ENCODE measurements at regions not wholly inside any gene's neighbourhood (a gene's known extent, or its start where the extent isn't known, plus 50 kb on each side); places are given as distances from the start of the nearest gene placed in this dataset.

DNA sequence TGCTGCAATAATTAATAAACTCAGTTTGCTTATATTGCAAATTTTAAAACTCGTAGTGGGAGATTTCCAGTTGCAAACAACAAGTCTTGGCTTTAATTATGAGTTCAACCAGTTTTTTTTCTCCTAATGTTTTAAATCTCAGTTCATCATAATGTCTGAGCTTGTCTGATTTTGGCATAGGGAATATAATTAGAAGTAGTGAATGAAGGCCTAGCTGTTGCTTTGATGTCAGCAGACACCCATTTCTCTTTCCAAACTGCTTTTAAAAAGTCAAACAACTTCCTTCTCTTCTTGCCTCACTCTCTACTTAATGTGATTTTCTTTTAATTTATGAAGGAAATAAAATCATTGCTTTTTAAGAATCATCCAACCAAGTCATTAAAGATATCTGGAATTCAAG, 1462.1 kb downstream of the DPP10 start:
- DNase-seq (ENCODE audit: extremely low read depth, low read depth), result no peak
- TF ChIP-seq, protein P1, sequence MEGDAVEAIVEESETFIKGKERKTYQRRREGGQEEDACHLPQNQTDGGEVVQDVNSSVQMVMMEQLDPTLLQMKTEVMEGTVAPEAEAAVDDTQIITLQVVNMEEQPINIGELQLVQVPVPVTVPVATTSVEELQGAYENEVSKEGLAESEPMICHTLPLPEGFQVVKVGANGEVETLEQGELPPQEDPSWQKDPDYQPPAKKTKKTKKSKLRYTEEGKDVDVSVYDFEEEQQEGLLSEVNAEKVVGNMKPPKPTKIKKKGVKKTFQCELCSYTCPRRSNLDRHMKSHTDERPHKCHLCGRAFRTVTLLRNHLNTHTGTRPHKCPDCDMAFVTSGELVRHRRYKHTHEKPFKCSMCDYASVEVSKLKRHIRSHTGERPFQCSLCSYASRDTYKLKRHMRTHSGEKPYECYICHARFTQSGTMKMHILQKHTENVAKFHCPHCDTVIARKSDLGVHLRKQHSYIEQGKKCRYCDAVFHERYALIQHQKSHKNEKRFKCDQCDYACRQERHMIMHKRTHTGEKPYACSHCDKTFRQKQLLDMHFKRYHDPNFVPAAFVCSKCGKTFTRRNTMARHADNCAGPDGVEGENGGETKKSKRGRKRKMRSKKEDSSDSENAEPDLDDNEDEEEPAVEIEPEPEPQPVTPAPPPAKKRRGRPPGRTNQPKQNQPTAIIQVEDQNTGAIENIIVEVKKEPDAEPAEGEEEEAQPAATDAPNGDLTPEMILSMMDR (IDR thresholded peaks at IDR 0.05; ENCODE audit: low read depth, low read length, missing control alignments), result no peak
- no peak overlapping the region for H3K4me3 ChIP-seq (replicated peaks; ENCODE audit: low read depth, low read length)

DNA sequence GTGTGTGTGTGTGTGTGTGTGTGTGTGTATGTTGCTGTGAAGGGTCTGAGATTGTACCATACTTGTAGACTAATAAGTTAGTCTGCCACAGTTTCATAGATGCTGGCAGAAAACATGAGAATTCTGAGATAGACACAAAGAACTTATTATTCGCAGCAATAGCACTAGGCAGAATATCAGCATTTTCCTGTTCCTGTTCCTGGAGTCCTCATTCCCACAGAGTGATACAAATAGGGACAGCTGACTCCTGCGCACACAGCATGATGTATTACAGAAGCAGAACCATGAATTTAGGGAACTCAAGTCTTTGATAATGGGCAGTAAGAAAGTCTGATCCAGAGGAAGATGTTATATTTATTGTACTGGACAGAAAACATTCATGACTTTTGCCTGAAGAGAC, 1466.3 kb downstream of the DPP10 start:
- DNase-seq (ENCODE audit: extremely low read depth, low read depth), result no peak
- H3K4me3 ChIP-seq (replicated peaks; ENCODE audit: low read depth, low read length), result no peak overlapping the region
- TF ChIP-seq, protein P1 (IDR thresholded peaks at IDR 0.05; ENCODE audit: low read depth, low read length, missing control alignments), result no peak

DNA sequence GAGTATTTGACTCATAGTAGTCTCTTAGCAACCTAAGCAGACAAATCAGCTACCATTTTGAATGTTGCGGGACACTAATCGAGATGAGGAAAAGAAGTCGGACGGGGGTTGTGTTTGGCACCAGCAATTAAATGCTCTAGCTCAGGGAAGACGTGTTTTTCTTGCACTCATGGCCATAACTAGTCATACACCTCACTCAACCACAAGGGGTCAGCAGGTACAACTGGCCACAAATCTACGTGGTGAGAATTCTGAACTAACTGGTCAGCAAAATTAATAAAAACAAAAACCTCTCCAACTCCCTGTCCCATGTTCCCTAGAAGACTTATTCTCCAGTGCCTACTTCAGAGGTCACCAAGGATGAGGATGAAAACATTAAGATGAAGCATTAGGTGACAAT, 1467.8 kb downstream of the DPP10 start:
- TF ChIP-seq, protein P1 (IDR thresholded peaks at IDR 0.05; ENCODE audit: low read depth, low read length, missing control alignments), result no peak
- no peak for DNase-seq (ENCODE audit: extremely low read depth, low read depth)
- H3K4me3 ChIP-seq (replicated peaks; ENCODE audit: low read depth, low read length), result no peak overlapping the region

DNA sequence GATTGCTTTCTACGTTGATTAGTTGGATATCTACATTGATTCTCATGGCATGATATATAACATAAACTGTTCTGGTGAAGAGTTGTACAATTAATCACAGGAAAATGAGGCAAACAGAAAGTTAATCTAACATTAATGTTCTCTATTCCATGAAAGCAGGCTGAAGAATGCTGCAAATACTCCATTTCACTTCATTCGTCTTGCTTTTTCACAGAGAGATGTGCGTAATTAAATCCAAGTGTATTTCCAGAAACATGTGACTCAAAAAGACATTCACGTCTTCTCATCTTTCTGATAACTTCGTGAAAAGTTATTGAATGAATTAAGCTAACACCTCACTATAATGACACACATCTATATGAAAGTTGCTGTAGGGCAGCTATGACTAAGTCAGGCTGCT, 1471.5 kb downstream of the DPP10 start:
- TF ChIP-seq, protein P1 (IDR thresholded peaks at IDR 0.05; ENCODE audit: low read depth, low read length, missing control alignments), result no peak
- no peak overlapping the region for H3K4me3 ChIP-seq (replicated peaks; ENCODE audit: low read depth, low read length)
- no peak for DNase-seq (ENCODE audit: extremely low read depth, low read depth)

DNA sequence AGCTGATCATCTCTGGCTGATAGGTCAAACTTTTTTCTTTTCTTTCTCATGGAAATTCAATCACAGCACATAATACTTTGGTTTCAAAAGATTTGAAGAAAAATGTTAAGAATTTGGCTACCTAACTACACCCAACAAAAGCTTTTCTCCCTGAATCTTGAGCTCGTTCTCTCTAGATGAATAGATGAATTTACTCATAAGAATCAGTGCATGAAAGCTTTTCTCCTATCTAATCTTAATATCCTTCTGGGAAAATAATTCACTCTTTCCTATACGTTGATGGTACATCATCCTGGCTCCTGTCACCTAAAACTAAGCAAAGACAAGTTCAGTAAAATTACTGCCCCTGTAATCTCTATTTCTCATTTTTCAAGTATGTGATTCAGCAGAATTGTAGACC, 1479.1 kb downstream of the DPP10 start:
- no peak for DNase-seq (ENCODE audit: extremely low read depth, low read depth)
- no peak overlapping the region for H3K4me3 ChIP-seq (replicated peaks; ENCODE audit: low read depth, low read length)
- TF ChIP-seq, protein P1 (IDR thresholded peaks at IDR 0.05; ENCODE audit: low read depth, low read length, missing control alignments), result no peak

DNA sequence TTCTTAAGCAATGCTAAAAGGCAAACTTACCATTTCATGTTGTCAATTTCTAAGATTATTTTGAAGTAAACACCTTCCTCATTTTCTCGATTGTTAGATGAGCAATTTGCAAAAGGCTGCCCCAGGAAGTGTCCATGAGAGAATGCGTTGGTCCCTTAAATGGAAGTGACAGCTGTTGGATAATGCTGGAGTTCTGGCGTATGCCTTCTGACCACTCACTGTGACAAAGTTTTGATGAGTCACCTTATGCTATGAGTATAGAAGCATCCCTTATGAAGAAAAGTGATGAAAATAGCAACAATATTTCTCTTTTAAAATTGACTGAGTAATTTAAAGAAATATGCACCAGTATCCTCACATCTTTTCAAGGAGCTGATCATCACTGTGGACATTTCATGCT, 1497.5 kb downstream of the DPP10 start:
- no peak overlapping the region for H3K4me3 ChIP-seq (replicated peaks; ENCODE audit: low read depth, low read length)
- TF ChIP-seq, protein P1 (IDR thresholded peaks at IDR 0.05; ENCODE audit: low read depth, low read length, missing control alignments), result no peak
- no peak for DNase-seq (ENCODE audit: extremely low read depth, low read depth)

DNA sequence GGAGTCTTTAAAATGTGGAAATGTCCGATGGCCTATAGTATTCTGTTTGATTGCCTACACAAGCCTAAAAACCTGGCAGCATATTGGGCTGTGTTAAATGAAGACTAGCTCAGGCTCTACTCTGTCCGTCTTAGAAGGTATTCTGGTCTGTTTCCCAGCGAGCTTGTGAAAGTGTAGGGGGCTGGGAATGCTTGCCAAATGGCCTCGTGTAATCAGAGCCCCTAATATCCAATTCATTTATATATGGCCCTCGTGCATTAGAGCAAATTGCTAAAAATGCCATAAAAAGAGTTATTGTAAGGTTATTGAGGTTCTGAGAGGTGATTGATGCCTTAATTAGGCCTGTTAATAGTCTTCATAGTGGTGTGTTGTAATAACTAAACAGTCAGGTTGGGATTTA, 1500.4 kb downstream of the DPP10 start:
- TF ChIP-seq, protein P1 (IDR thresholded peaks at IDR 0.05; ENCODE audit: low read depth, low read length, missing control alignments), result no peak
- DNase-seq (ENCODE audit: extremely low read depth, low read depth), result no peak
- H3K4me3 ChIP-seq (replicated peaks; ENCODE audit: low read depth, low read length), result no peak overlapping the region

Measured in HFF-Myc (cell line).